Thymus (tissue), 11 donors: ENCODE measurements at regions not wholly inside any gene's neighbourhood (a gene's known extent, or its start where the extent isn't known, plus 50 kb on each side); places are given as distances from the start of the nearest gene placed in this dataset.

Source experiments
- DNase-seq, 9 donors: peaks; one replicate each; pipeline ENCODE4 v3.0.0-alpha.2; 2013; ENCODE audit warnings: low spot score in 9 of 9, low read depth in 6 of 9, missing footprints in 1 of 9
- H3K27ac ChIP-seq, 2 donors: one replicate each; pipeline ENCODE4 v1.5.1; 2013; ENCODE audit warnings: control low read depth in 1 of 2, low read depth in 1 of 2, low read length in 1 of 2, mild to moderate bottlenecking in 1 of 2, moderate library complexity in 1 of 2
- H3K27me3 ChIP-seq, 2 donors: one replicate each; pipeline ENCODE4 v1.5.1; 2013; ENCODE audit warnings: low read length in 1 of 2; ENCODE audit not compliant: control insufficient read depth in 2 of 2, insufficient read depth in 1 of 2
- H3K36me3 ChIP-seq, 2 donors: one replicate each; pipeline ENCODE4 v1.5.1; 2013; ENCODE audit warnings: low read length in 1 of 2, mild to moderate bottlenecking in 1 of 2, moderate library complexity in 1 of 2; ENCODE audit not compliant: control insufficient read depth in 2 of 2, insufficient read depth in 2 of 2
- H3K4me1 ChIP-seq, 2 donors: one replicate each; pipeline ENCODE4 v1.5.1; 2013; ENCODE audit warnings: low read length in 2 of 2; ENCODE audit not compliant: control insufficient read depth in 2 of 2, insufficient read depth in 2 of 2
- H3K4me3 ChIP-seq, 2 donors: one replicate each; pipeline ENCODE4 v1.5.1; 2013; ENCODE audit warnings: low read length in 2 of 2, control low read depth in 1 of 2, mild to moderate bottlenecking in 1 of 2
- H3K9me3 ChIP-seq, 2 donors: one replicate each; pipeline ENCODE4 v1.5.1; 2013; ENCODE audit warnings: low read length in 1 of 2, mild to moderate bottlenecking in 1 of 2; ENCODE audit not compliant: control insufficient read depth in 2 of 2, insufficient read depth in 1 of 2
- WGBS: extraction: QIAGEN DNeasy Blood & Tissue Kit; methylation state at CpG from one replicate; pipeline ENCODE4 v1.1.7; 2013; 5-methylcytosine and 5-hydroxymethylcytosine counted together
- donor health status: healthy.

- DNase-seq, result no peak
- no peaks in the 10 kb centered on the region for H3K4me1 ChIP-seq
- peaks cover 0 to 11% of the 10 kb centered on the region in 2 donors for H3K9me3 ChIP-seq
- H3K4me3 ChIP-seq, result no peak overlapping the region
- H3K27ac ChIP-seq, result no peak overlapping the region
- H3K27me3 ChIP-seq, result no peaks in the 10 kb centered on the region
- H3K36me3 ChIP-seq, result no peaks in the 10 kb centered on the region
- 98% methylated on average over 5 of the region's 5 CpGs for WGBS
Measured at GRCh38 chr3:40631341-40631995, 106.7 kb downstream of the ZNF621 start.

DNA sequence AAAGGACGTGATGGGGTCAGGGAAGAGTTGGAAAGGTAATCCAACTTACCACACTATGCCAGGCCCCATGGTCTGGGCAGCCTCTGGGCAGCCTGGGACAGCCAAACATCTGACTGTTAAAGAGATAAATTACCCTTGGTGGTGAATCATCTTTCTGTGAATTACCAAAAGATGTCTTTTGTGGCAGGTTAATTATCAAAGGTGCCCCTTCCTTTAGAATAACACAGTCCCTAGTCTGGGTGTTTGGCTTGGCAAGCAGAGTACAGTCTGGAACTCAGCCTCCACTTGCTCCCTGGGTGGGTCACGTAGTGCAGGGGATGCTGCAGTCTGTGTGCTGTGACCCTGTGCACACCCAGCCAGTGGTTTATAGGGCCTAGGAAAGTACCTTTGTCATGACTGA, 113.1 kb downstream of the ZNF621 start:
- no peak for DNase-seq
- 88% methylated on average over 2 of the region's 2 CpGs for WGBS

DNA sequence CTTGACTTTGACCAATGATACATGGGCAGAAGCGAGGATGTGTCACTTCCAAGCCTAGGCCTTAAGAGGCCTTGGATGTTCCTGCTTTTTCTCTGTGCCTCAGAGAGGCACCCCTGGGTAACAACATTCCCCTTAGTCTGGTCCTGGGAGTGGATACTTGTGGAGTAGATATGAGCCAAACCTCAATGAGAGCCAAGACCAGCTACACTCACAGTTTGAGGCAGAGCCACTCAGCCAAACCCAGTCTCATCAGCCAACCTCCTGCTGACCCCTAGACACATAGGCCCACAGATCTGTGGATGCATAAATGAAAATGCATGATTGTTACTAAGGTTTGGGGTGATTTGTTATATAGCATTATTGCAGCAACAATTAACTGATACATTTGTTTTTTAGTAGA, 114.2 kb downstream of the ZNF621 start:
- WGBS, result 91% methylated on average over 1 of the region's 1 CpG
- DNase-seq, result no peak
- no peaks in the 10 kb centered on the region for H3K27me3 ChIP-seq
- H3K9me3 ChIP-seq, result no peaks in the 10 kb centered on the region
- no peak overlapping the region for H3K27ac ChIP-seq
- H3K4me3 ChIP-seq, result no peak overlapping the region
- no peaks in the 10 kb centered on the region for H3K36me3 ChIP-seq
- H3K4me1 ChIP-seq, result no peaks in the 10 kb centered on the region

More for the DNA sequence above, 113.1 kb downstream of the ZNF621 start:
- Histone ChIP-seq H3K4me1 (no peaks in the 10 kb centered on the region), H3K27me3 (no peaks in the 10 kb centered on the region), H3K27ac (no peak overlapping the region), H3K4me3 (no peak overlapping the region), H3K9me3 (no peaks in the 10 kb centered on the region), H3K36me3 (no peaks in the 10 kb centered on the region)

GRCh38 chr3:40642812-40643211, 118.1 kb downstream of the ZNF621 start:
- no peak overlapping the region for H3K4me3 ChIP-seq
- no peaks in the 10 kb centered on the region for H3K9me3 ChIP-seq
- DNase-seq, result no peak
- H3K27ac ChIP-seq, result no peak overlapping the region
- no peaks in the 10 kb centered on the region for H3K36me3 ChIP-seq
- 98% methylated on average over 5 of the region's 5 CpGs for WGBS
- no peaks in the 10 kb centered on the region for H3K4me1 ChIP-seq
- no peaks in the 10 kb centered on the region for H3K27me3 ChIP-seq

DNA sequence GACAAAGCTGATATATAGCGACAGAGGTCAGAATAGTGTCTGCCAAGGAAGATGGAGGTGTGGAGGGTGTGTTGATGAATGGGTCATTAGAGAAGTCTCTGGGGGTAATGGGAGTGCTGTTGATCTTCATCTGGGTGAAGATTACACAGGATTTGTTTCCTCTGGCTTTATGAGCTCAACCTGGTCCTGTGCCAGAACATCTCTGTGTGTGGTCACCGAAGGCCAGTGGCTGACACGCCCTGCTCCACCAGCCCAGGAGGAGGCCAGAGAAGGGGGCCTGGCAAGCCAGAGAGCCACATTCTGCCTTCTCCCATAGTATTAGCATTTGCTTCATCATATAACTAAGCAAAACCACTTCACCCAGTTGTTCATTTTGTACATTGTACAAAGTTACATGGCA, 121.1 kb downstream of the ZNF621 start:
- H3K36me3 ChIP-seq, result no peaks in the 10 kb centered on the region
- no peaks in the 10 kb centered on the region for H3K4me1 ChIP-seq
- no peak overlapping the region for H3K27ac ChIP-seq
- DNase-seq, result no peak
- 94% methylated on average over 3 of the region's 3 CpGs for WGBS
- no peaks in the 10 kb centered on the region for H3K9me3 ChIP-seq
- H3K27me3 ChIP-seq, result no peaks in the 10 kb centered on the region
- no peak overlapping the region for H3K4me3 ChIP-seq

DNA sequence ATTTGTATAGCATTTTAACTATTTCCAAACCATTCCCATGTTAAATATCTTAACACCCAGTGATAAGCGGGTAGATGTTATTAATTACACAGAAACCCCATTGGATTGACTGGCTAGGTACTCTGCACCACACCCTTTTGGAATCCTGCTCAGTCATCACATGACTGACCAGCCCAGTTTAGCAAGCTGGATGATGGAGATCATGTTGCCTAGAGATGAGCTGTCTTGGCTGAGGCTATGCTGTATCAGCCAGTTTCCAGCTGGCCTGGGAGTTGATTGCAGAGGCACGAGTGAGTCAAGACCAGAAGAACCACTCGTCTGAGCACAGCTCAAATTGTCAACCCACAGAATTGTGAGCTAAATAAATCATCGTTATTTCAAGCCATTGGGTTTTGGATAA, 124.6 kb downstream of the ZNF621 start:
- H3K27ac ChIP-seq, result no peak overlapping the region
- H3K4me1 ChIP-seq, result no peaks in the 10 kb centered on the region
- DNase-seq, result no peak
- H3K9me3 ChIP-seq, result no peaks in the 10 kb centered on the region
- no peaks in the 10 kb centered on the region for H3K36me3 ChIP-seq
- no peak overlapping the region for H3K4me3 ChIP-seq
- WGBS, result 85% methylated on average over 4 of the region's 4 CpGs
- H3K27me3 ChIP-seq, result no peaks in the 10 kb centered on the region

DNA sequence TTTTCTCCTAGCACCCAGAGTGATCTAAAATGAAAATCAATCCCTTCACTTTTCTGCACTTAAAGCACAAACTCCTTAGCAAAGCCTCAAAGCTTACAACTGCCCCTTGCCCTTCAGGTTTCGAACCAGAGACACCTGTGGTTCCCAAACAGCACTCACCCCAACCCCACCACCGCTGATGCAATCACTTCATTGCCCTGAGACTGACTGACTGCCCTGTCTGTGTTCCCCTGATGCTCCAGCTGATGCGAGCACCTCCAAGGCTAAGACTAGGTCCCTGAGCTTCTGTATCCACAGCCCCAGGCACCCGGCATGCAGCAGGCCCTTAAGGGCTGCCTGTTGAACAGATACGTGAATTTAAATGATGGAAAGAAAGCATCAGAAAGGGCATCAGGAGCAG, 127.3 kb downstream of the ZNF621 start:
- Histone ChIP-seq H3K9me3 (no peaks in the 10 kb centered on the region), H3K4me3 (no peak overlapping the region), H3K36me3 (no peaks in the 10 kb centered on the region), H3K27ac (no peak overlapping the region), H3K4me1 (no peaks in the 10 kb centered on the region), H3K27me3 (no peaks in the 10 kb centered on the region)
- 98% methylated on average over 5 of the region's 5 CpGs for WGBS
- no peak for DNase-seq

- 96% methylated on average over 2 of the region's 2 CpGs for WGBS
- no peak for DNase-seq
- Histone ChIP-seq H3K4me1 (no peaks in the 10 kb centered on the region), H3K4me3 (no peak overlapping the region), H3K36me3 (no peaks in the 10 kb centered on the region), H3K27ac (no peak overlapping the region), H3K9me3 (no peaks in the 10 kb centered on the region), H3K27me3 (no peaks in the 10 kb centered on the region)
Measured at GRCh38 chr3:40653001-40653400, 128.2 kb downstream of the ZNF621 start.

DNA sequence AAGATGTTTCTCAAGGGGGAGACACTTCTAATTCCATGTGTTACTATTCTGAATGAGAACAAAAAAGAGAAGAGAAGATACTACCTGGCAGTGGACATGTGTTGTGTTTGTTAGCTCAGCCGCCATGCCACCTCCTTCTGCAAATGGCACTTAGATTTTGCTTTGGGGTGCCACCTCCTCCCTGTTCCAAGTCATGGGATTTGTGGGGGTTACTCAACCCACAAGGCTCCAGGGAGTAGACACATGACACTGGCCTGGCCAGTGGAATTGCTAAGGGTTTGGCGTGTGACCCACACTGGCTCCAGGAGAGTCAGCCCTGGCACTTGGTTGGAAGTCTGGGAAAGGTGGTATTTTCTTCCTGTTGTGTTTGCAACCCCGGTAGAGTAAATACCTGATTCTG, 129.1 kb downstream of the ZNF621 start:
- no peaks in the 10 kb centered on the region for H3K4me1 ChIP-seq
- no peaks in the 10 kb centered on the region for H3K27me3 ChIP-seq
- 97% methylated on average over 3 of the region's 3 CpGs for WGBS
- no peak overlapping the region for H3K27ac ChIP-seq
- H3K9me3 ChIP-seq, result no peaks in the 10 kb centered on the region
- DNase-seq, result no peak
- H3K4me3 ChIP-seq, result no peak overlapping the region
- H3K36me3 ChIP-seq, result no peaks in the 10 kb centered on the region

- Histone ChIP-seq H3K9me3 (no peaks in the 10 kb centered on the region), H3K27me3 (no peaks in the 10 kb centered on the region), H3K27ac (no peak overlapping the region), H3K36me3 (no peaks in the 10 kb centered on the region), H3K4me3 (no peak overlapping the region), H3K4me1 (no peaks in the 10 kb centered on the region)
- 97% methylated on average over 4 of the region's 4 CpGs for WGBS
- no peak for DNase-seq
Measured at GRCh38 chr3:40655551-40655950, 130.8 kb downstream of the ZNF621 start.
